Jurkat, Clone E6-1 (cell line): ENCODE measurements at regions not wholly inside any gene's neighbourhood (a gene's known extent, or its start where the extent isn't known, plus 50 kb on each side); places are given as distances from the start of the nearest gene placed in this dataset.
"Not testable (repeated sequence)": the region's sequence is repeated elsewhere in the genome, so short reads cannot be mapped to it uniquely, and the experiment has no call there.

Source experiments
- DNase-seq: peaks from one replicate; pipeline ENCODE4 v3.0.0-alpha.2; 2011; ENCODE audit warnings: low read depth, low spot score
- H3K4me3 ChIP-seq: 2 replicates; pipeline ENCODE4 v1.5.1; 2011; ENCODE audit warnings: mild to moderate bottlenecking, low read length, control low read depth, moderate library complexity

DNA sequence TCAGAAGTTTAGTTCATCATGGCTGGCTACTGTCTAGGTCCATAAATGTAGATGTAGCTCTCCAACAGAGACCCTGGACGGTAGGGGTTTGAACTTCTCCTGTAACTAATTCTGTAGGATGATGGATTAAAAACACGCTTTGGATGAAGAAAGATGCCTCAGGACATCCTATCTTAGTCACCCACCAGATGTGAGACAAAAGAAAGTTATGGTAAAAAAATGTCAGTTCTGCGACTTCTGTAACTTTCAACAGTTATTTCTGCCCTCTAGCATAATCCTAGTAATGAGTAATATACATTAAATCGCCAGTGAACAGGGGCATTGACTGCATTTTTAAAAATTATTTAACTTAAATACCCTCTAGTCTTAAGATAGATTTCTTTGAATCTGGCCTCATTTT is 210.1 kb upstream of the LRATD1 start:
- no peak for DNase-seq
- no peak overlapping the region for H3K4me3 ChIP-seq

DNA sequence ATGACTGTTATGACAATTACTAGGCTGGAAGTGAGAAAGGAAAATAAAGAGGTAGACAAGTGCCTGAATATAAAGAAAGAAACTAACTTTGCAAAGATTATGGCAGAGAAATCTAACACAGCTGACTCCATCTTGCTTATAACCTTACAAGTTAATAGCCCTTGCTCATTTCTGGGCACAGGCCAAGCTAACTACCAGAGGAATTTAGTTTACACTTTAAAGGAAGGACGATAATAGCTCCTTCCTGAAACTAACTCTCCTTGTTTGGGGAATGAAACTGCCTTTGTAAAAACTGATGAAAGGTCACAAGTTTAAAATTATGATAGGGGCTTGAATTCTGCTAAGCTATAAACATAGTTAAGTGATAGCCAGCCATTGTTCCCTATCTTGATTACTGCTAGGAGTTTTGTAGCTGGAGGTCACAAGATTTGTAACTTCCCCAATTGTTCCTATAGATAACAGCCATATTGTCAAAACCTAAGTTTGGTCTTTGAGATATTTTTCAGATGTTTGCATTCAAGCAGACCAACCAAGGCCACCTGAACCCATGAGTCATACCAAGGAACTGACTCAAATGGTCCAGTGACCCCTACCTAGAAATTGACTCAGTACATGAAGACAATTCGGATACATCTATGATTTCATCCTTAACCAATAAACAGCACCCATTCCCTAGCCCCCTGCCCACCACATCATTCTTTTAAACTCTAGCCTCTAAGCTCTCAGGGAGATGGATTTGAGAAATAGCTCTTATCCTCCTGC is 209.2 kb upstream of the LRATD1 start:
- H3K4me3 ChIP-seq, result no peak overlapping the region
- DNase-seq, result no peak

DNA sequence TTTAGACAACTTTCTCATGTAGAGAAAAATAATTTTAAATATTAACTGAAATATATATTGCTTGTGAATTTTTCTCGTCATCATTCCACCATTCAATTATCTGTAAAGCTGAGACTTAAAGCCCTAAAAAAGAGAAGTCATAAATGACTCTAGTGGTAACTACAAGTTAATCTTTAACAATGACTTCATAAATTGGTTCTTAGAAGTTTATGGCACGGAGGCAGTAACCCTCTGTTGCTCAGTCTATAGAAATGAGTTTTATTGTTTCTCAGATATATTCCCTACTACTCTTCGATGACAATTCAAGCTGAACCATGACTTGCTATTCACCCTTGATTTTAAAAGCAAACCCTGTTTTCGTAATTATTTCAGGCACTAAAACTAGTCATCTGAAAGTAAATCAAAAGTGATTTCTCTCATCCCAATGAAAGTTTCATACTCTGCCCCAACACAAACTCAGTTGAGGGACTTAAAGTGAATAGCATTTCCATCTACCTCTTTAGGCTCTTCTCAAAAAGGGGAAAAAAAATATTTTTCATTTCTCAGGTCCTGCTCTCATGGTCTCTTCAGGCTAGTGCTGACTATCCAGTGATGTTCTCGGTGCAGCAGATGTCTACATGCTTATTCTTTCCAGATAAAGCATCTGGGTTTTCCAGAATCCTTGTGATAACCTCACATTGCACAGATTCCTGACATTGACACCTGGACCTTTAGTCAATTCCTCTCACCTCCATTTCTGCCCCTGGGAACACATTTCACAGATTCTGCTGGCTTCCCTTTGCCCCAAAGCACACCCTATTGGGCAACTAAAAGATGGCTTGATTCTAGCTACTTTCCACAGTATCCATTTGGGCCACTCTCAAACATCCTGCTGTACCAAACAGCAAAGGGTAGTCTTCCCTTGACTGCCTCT is 207.8 kb upstream of the LRATD1 start:
- no peak overlapping the region for H3K4me3 ChIP-seq
- no peak for DNase-seq

DNA sequence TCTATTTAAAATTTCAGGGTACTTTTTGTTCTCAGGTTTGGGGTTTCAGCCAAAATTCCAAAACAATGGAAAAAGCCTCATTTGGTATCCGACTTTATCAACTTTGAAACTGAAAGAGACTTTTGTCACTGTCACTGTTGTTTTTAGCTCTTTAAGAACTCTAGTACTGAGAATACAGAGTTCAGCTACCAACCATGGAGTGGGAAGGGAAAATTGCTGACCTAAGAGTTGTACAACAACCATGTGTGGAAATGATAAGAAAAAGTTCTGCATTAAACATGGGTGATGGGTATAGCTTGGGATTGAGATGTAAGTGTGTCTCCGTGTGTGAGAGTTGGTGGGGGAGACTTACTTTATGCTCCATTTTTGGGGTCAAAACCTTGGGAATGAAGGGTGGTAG is 206.6 kb upstream of the LRATD1 start:
- H3K4me3 ChIP-seq, result no peak overlapping the region
- DNase-seq, result no peak

DNA sequence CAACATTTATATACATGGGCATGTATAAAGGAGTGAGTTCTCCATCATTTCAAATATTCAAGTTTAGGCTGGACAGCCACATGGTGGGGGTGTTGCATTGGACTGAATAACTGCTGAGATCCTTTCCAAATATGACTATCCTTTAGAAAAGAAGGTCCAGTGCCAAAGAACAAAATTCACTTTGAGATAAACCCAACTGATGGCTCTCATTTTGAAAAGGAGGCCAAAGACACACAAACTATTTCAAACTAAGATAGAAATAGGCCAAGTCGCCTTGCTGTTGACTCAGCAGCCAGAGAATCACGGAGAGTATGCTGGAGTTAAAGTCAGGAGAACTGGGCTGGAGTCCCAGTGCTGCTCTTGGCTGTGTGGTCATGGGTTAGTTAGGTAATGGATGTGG is 204.5 kb upstream of the LRATD1 start:
- DNase-seq, result no peak
- no peak overlapping the region for H3K4me3 ChIP-seq

DNA sequence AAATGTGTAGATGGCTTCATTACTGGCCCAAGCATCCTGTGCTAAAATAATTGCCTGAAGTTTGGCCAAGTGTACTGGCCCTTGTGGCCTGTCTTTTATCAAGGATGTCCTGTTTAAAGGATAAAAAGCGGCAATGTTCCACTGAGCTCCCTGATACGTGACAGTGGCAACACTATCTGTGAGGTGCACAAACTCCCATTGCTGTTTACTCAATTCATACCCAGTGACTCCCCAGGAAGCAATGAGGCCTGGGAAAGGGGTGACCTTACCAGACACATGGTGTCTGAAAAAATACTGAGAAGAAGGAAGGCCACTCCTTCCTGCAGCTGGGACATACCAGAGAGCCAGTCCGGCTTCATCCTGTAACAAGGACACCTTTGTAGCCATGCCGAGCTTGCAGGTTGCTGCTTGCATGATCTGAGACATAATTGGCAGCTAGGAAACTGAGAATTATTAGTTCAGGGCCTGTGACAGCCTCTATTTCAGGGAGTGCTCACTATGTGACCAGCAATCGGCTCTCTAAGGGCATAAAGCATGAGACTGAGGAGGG is 198.5 kb upstream of the LRATD1 start:
- no peak overlapping the region for H3K4me3 ChIP-seq
- no peak for DNase-seq

DNA sequence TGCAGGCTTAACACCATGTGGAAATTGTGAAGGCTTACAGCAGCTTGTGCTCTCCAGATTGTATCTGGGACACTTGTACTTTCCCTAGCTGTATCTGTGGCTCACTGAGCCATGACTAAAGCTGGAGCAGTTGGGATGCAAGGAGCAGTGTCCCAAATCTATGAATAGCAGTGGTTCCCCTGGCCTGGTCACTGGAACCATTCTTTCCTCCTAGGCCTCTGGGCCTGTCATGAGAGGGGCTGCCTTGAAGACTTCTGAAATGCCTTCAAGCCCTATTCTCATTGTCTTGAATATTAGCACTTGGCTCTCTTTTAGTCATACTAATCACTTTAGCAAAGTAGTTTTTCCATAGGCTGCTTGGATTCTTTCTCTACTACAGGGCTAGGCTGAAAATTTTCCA is 186.8 kb upstream of the LRATD1 start:
- DNase-seq, result no peak
- H3K4me3 ChIP-seq, result no peak overlapping the region

DNA sequence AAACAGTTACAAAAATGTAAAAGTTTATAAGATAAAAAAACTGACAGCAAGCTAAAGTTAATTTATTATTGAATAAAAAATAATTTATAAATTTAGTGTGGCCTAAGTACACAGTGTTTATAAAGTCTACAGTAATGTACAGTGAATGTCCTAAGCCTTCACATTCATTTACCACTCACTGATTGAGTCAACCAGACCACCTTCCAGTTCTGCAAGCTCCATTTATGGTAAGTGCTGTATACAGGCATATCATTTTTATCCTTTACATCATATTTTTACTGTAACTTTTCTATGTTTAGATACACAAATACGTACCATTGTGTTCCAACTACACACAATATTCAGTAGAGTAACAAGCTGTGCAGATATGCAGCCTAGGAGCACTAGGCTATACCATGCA is 184.2 kb upstream of the LRATD1 start:
- no peak for DNase-seq
- no peak overlapping the region for H3K4me3 ChIP-seq

DNA sequence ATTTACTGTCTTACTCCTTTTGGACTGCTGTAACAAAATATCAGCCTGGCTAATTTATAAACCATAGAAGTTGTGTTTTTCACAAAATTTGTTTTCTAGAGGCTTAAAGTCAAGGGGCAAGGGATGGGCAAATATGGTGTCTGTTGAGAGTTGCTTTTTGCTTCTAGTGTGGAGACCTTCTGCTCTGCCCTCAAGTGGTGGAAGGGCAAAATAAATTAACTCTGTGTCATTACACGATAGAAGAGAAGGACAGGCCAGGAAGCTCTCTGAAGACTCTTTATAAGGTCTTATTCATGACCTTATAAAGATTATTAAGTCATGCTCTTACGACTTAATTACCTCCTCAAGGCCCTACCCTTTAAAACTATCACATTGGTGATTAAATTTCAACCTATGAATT is 181.2 kb upstream of the LRATD1 start:
- peak; percentile 15 for DNase-seq
- H3K4me3 ChIP-seq, result no peak overlapping the region

DNA sequence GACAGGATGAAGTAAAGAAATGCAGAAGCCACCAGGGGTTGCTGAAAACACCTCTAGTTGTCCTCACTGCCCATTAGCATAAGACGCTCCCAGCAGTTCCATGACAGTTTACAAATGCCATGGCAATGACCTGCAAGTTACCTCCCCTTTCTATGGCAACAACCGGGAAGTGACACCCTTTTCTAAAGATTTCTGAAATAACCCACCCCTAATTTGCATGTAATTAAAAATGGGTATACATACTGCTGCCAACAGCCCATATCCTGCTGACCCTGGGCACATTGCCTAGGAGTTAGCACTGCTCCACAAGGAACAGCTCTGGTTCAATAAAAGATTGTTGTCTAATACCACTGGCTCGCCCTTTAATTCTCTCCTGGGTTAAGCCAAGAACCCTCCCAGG is 178.3 kb upstream of the LRATD1 start:
- no peak for DNase-seq

DNA sequence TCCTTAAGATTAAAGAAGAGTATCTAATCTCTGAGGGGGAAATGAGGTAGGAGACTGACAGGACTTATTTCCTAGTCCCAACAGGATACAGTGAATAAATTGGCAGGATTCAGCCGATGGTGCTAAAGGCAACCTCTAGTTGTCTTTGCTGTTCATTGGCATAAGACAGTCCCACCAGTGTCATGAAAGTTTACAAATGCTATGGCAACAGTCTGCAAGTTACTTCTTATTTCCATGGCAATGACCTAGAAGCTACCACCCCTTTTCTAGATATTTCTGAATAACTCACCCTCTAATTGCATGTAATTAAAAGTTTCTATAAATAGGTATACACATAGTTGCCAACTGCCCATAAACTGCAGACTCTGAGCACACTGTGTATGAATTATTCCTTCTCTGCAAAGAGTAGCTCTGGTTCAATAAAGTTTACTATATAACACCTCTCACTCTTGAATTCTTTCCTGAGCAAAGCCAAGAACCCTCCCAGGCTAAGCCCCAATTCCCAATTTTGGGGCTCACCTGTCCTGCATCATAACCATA is 172.7 kb upstream of the LRATD1 start:
- no peak overlapping the region for H3K4me3 ChIP-seq

More for the DNA sequence above, 178.3 kb upstream of the LRATD1 start:
- no peak overlapping the region for H3K4me3 ChIP-seq

DNA sequence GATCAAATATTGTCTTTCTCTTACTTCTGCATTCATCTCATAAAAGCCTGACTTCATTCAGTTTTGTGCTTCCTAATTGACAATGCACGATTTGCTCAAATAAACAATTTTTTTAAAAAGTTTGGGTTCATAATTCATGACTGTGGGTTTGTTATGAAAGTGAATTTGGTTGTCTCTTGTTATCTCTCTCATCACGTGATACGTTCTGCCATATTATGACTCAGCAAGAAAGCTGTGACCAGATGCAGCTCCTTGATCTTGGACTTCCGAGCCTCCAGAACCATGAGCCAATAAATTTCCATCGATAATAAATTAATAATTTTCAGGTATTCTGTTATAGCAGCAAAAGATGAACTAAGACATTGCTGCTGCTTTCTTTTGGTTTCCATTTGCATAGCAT is 156.5 kb upstream of the LRATD1 start:
- DNase-seq, result no peak
- no peak overlapping the region for H3K4me3 ChIP-seq

More for the DNA sequence above, 172.7 kb upstream of the LRATD1 start:
- no peak for DNase-seq

DNA sequence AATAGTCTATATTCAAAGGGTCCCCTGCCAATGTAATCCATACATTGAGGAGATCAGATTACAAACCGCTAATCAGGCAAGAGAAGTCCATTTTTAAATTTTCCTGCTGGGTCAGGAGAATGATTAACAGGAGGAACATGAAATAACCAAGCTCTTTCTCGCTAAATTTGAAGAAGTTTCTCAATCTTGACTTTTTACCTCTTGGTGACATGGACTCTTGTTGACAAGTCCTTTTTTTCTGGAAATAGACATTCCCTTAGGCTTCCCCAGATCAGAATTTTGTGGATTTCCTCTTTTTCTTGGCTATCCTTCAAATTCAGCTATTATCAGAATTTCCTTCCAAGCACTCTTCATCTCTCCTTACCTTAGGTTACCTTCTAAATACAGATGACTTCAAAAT is 153.0 kb upstream of the LRATD1 start:
- DNase-seq, result no peak
- no peak overlapping the region for H3K4me3 ChIP-seq

DNA sequence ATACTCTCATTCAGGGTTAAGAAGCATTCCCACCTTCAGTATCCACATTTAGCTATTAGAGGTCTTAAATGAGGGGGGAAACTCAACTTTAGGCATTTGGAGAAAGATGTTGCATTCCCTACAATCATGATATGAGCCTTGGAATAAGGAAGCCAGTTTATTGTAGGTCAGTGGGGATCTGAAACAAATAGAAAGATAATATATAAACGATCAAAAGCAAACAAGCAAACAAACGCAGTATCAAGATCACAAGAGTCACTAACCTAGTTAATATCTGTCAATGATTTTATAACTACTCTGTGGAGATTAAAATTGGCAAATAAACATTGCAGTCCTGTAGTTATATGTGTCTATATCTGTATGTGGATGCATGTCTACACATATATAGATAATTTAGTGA is 152.4 kb upstream of the LRATD1 start:
- no peak for DNase-seq
- no peak overlapping the region for H3K4me3 ChIP-seq

DNA sequence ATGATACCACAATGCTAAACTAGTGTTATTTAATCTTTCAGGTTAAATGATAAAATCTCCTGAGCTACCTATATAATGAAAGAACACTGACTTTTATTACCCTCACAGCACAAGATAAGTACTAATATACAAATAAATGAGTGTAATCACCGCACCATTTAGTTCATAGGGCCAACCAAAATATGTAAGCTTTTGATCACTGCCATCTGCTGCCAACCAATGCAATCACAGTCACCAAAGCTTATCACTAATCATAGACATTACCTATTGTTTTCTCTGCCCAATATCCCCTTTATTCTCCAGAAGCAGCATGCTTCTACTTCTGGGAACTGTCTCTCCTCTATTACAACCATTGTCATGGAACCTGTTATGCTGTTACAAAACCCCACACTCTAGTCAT is 151.6 kb upstream of the LRATD1 start:
- DNase-seq, result no peak
- H3K4me3 ChIP-seq, result no peak overlapping the region

DNA sequence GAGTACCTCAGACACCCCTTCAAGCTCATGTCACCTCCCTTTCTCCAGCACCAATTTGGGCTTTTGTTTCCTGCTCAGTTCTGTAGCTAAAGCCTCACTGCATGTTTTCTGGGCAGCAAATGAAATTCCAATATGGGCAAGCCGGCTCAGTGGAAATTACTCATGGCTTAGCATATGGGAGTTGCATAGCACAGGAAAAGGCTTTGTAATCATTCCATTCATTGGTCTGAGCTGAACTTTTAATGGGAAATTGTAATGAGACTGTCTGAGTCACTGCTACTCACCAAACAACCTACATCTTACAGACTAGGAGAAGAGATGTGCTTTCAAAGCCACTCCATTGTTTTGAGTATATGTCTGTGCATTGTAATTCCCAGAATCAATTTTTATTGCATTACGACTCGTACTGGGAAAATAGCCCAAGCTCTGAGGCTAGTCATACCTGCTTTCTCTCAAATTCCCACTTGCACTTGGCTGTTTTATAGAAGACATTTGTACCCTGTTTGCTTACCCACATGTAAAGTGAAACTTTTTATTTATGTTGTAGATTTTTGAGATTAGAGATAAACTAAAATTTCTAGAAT is 139.5 kb upstream of the LRATD1 start:
- no peak for DNase-seq
- H3K4me3 ChIP-seq, result no peak overlapping the region

DNA sequence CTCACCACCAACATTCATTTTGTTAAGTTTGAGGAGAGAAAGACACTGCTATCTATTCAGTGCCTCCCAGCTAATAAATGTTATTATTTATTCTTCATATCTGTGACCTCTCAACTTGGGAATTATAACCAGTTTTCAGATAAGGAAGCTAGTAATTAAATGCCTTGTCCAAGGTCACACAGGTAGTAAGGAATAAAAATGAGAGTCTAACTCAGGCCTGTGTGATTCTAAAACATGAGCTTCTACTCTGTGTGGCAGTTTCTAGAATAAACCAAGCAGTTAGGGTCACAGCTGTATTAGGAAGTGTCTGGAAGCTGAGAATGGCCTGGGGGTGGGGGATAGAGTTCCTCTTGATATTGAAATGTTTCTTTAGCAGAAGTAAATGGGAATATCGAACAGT is 137.8 kb upstream of the LRATD1 start:
- no peak for DNase-seq
- H3K4me3 ChIP-seq, result no peak overlapping the region

DNA sequence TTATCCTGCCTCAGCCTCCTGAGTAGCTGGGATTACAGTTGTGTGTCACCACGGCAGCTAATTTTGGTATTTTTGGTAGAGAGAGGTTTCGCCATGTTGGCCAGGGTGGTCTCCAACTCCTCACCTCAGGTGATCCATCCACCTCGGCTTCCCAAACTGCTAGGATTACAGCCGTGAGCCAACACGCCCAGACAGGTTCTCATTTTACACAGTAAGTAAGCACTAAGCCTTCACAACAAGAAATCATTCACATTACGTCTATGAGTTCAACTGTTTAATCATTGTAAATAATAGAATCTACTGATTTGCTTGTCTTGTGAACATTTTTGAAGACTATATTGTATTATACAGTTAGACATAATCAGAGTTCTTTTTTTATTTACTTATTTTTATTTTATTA is 131.5 kb upstream of the LRATD1 start:
- DNase-seq, result no peak
- H3K4me3 ChIP-seq, result no peak overlapping the region

DNA sequence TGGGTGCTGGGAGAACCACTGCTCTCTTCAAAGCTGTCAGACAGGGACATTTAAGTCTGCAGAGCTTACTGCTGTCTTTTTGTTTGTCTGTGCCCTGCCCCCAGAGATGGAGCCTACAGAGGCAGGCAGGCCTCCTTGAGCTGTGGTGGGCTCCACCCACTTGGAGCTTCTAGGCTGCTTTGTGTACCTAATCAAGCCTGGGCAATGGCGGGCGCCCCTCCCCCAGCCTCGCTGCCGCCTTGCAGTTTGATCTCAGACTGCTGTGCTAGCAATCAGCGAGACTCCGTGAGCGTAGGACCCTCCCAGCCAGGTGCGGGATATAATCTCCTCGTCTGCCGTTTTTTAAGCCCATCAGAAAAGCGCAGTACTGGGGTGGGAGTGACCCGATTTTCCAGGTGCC is 125.6 kb upstream of the LRATD1 start:
- H3K4me3 ChIP-seq, DNase-seq: not testable (repeated sequence)

DNA sequence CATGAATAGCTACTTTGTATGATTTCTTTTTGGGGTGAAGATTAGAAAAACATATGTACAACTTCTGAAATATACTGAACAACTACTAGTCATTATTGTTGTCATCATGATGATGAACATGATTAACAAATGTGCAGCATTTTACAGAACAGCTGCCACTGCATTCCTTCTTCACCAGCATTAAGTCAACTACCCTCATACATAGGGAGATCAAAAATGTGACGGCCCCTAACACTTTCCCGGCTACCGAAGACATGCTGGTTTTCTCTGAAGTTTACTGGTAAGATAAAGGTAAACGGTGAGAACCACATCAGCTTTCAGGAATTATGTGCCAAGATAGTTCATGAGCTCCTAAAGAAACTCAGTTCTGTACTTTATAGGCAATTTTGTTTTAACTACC is 121.0 kb upstream of the LRATD1 start:
- no peak overlapping the region for H3K4me3 ChIP-seq
- DNase-seq, result no peak
